Heart left ventricle (tissue), 16 donors: ENCODE measurements at regions not wholly inside any gene's neighbourhood (a gene's known extent, or its start where the extent isn't known, plus 50 kb on each side); places are given as distances from the start of the nearest gene placed in this dataset.

Experiments used
- ATAC-seq, 4 donors: fragments of 200-7000 bp; cut with Tn5 transposase; one replicate each; pipeline ENCODE4 v1.9.1; 2020 to 2022; ENCODE audit warnings: moderate library complexity in 4 of 4, mild to moderate bottlenecking in 3 of 4, moderate number of reproducible peaks in 1 of 4
- DNase-seq, 5 donors: peaks; one replicate each; pipeline ENCODE4 v3.0.0-alpha.2; 2020
- H3K27ac ChIP-seq, 12 donors: fragments of 200-600 bp; sonication (generic) in 4 of 12; one replicate each; pipeline versions ENCODE4 v1.5.0 to v1.8.0; 2016 to 2022; ENCODE audit warnings: mild to moderate bottlenecking in 2 of 12
- H3K27me3 ChIP-seq, 9 donors: fragments of 200-600 bp; sonication (generic) in 2 of 9; one replicate each; pipeline versions ENCODE4 v1.5.1 to v1.8.0; 2016 to 2022; ENCODE audit warnings: mild to moderate bottlenecking in 3 of 9
- H3K36me3 ChIP-seq, 9 donors: fragments of 200-600 bp; sonication (generic) in 2 of 9; one replicate each; pipeline versions ENCODE4 v1.5.0 to v1.8.0; 2018 to 2022; ENCODE audit warnings: mild to moderate bottlenecking in 2 of 9
- H3K4me1 ChIP-seq, 12 donors: fragments of 200-600 bp; sonication (generic) in 4 of 12; one replicate each; pipeline versions ENCODE4 v1.5.0 to v1.8.0; 2016 to 2022; ENCODE audit warnings: mild to moderate bottlenecking in 3 of 12
- H3K4me3 ChIP-seq, 12 donors: fragments of 200-600 bp; sonication (generic) in 4 of 12; one replicate each; pipeline versions ENCODE4 v1.5.0 to v1.8.0; 2017 to 2022; ENCODE audit warnings: mild to moderate bottlenecking in 9 of 12, moderate library complexity in 4 of 12
- H3K9me3 ChIP-seq, 12 donors: fragments of 200-600 bp; sonication (generic) in 4 of 12; one replicate each; pipeline versions ENCODE4 v1.5.0 to v1.8.0; 2016 to 2022; ENCODE audit warnings: mild to moderate bottlenecking in 1 of 12
- CTCF ChIP-seq, 12 donors: fragments of 200-600 bp; sonication (generic) in 4 of 12; IDR thresholded peaks; one replicate each; pipeline versions ENCODE4 v1.5.0 to v1.8.0; 2018 to 2022; ENCODE audit warnings: antibody characterized with exemption in 12 of 12, mild to moderate bottlenecking in 5 of 12
- POLR2A ChIP-seq, 2 donors: fragments of 450-650 bp; IDR thresholded peaks; one replicate each; pipeline ENCODE4 v1.6.1; 2017; ENCODE audit warnings: antibody characterized with exemption in 2 of 2, mild to moderate bottlenecking in 2 of 2, moderate library complexity in 2 of 2
- WGBS, 4 donors: extraction: QIAGEN DNeasy Blood & Tissue Kit in 2 of 4; methylation state at CpG; one replicate each; pipeline versions ENCODE4 v1.1.5 to v1.1.7; 2013 to 2018; 5-methylcytosine and 5-hydroxymethylcytosine counted together
- intact Hi-C, 10 donors: fragments of 100-400 bp; cut with DNase I; formaldehyde crosslinking; loops; one replicate each; pipeline versions ENCODE4 v1.11.1 to v1.14.2; 2022
- donor health status: ischemic (EF 13 %, LVEDD 7.1; RV severe dilation, severe dysfunction).
- donor health status: healthy with polysubstance abuse.
- donor health status: DM: no; HTN: yes; CAD: no.
- donor health status: DM: no; HTN: no; CAD: no.
- donor health status: ischemic (EF 25% LVEDD 6.9; RV normal size, moderate dysfunction).
- donor health status: ischemic (EF 25% LVEDD 5.7; RV mildly dilated, moderate dysfunction).
- donor health status: healthy.
- donor health status: DM: yes; HTN: yes; CAD: no.
- donor health status: ischemic (EF 35%, LVEDD 5.7; RV mildly dilated, moderate dysfunction).
- donor health status: nonischemic (EF 11% LVEDD 7.7; RV severe dilation, severe dysfunction).
- donor health status: DM: yes; HTN: yes; CAD: no.
- donor health status: PGD.
- donor health status: ischemic (EF 29% LVEDD 5.4; RV normal size, mild dysfunction).
- donor health status: nonischemic (EF 23%, LVEDD 6.1; RV moderate dilation, normal function).

- TF ChIP-seq CTCF (IDR thresholded peaks at IDR 0.05) (no peak), POLR2A (IDR thresholded peaks at IDR 0.05) (no peak)
- no peak for ATAC-seq
Measured at GRCh38 chr12:68505970-68506369, 104.7 kb upstream of the RAP1B start.

GRCh38 chr12:68506619-68507018, 104.1 kb upstream of the RAP1B start:
- H3K9me3 ChIP-seq = no peaks in the 10 kb centered on the region
- 75 to 90% (median 89%) methylated on average over 4 of the region's 4 CpGs for WGBS, 4 donors

More at GRCh38 chr12:68505970-68506369, 104.7 kb upstream of the RAP1B start:
- no peak overlapping the region for H3K27ac ChIP-seq
- no peaks in the 10 kb centered on the region for H3K27me3 ChIP-seq
- H3K36me3 ChIP-seq = no peaks in the 10 kb centered on the region
- intact Hi-C loops = no loop called here
- H3K4me1 ChIP-seq = peaks cover 0 to 5% (median 0%) of the 10 kb centered on the region in 12 donors
- 66 to 75% (median 71%) methylated on average over 1 of the region's 1 CpG for WGBS, 4 donors
- no peaks in the 10 kb centered on the region for H3K9me3 ChIP-seq
- no peak overlapping the region for H3K4me3 ChIP-seq
- DNase-seq = no peak

GRCh38 chr12:68507657-68508056, 103.0 kb upstream of the RAP1B start:
- WGBS, 4 donors = 92 to 97% (median 95%) methylated on average over 3 of the region's 3 CpGs
- H3K36me3 ChIP-seq = no peaks in the 10 kb centered on the region

More at GRCh38 chr12:68506619-68507018, 104.1 kb upstream of the RAP1B start:
- ATAC-seq (no peak), DNase-seq (no peak)
- peaks cover 0 to 5% (median 0%) of the 10 kb centered on the region in 12 donors for H3K4me1 ChIP-seq
- H3K27ac ChIP-seq = no peak overlapping the region
- intact Hi-C loops = no loop called here
- H3K27me3 ChIP-seq = no peaks in the 10 kb centered on the region
- H3K4me3 ChIP-seq = no peak overlapping the region
- TF ChIP-seq CTCF (IDR thresholded peaks at IDR 0.05) (no peak), POLR2A (IDR thresholded peaks at IDR 0.05) (no peak)
- H3K36me3 ChIP-seq = no peaks in the 10 kb centered on the region

GRCh38 chr12:68508576-68508975, 102.1 kb upstream of the RAP1B start:
- ATAC-seq = no peak
- H3K36me3 ChIP-seq = no peaks in the 10 kb centered on the region
- no peak overlapping the region for H3K4me3 ChIP-seq
- no peaks in the 10 kb centered on the region for H3K27me3 ChIP-seq
- TF ChIP-seq POLR2A (IDR thresholded peaks at IDR 0.05) = no peak
- no peak for TF ChIP-seq CTCF (IDR thresholded peaks at IDR 0.05)
- DNase-seq = no peak
- intact Hi-C loops = no loop called here
- no peak overlapping the region for H3K27ac ChIP-seq
- 84 to 93% (median 90%) methylated on average over 2 of the region's 2 CpGs for WGBS, 4 donors
- H3K4me1 ChIP-seq = peaks cover 0 to 5% (median 0%) of the 10 kb centered on the region in 12 donors
- no peaks in the 10 kb centered on the region for H3K9me3 ChIP-seq

More at GRCh38 chr12:68507657-68508056, 103.0 kb upstream of the RAP1B start:
- no peak for DNase-seq
- no peak overlapping the region for H3K4me3 ChIP-seq
- TF ChIP-seq POLR2A (IDR thresholded peaks at IDR 0.05) (no peak), CTCF (IDR thresholded peaks at IDR 0.05) (no peak)
- no peak for ATAC-seq
- peaks cover 0 to 5% (median 0%) of the 10 kb centered on the region in 12 donors for H3K4me1 ChIP-seq
- no peaks in the 10 kb centered on the region for H3K27me3 ChIP-seq
- intact Hi-C loops = no loop called here
- no peak overlapping the region for H3K27ac ChIP-seq
- no peaks in the 10 kb centered on the region for H3K9me3 ChIP-seq
